ENCODE measurements at regions not wholly inside any gene's neighbourhood (a gene's known extent, or its start where the extent isn't known, plus 50 kb on each side); places are given as distances from the start of the nearest gene placed in this dataset.

DNA sequence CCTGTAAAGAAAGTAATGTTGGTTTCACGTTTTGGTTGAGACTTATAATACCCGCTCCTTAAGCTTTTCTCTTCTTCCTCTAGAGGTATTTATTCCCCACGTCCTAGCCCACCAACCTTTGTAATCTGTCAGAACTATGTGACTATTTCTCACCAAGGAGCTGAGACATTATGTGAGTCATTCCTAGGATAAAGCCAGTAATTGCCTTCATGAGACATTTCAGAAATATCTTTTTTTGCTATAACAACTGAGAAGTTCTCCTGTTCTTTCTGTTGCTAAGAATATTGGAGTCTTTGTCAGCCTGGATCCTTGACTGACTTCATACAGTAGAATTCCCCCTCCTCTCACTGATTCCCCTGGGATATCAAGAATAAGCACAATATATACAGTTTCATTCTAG lies 1497.0 kb upstream of the TENM4 start:
- TF ChIP-seq POLR2A (IDR thresholded peaks at IDR 0.05; ENCODE audit: low read depth, low read length) (no peak), ZNF384 (IDR thresholded peaks at IDR 0.05; ENCODE audit: borderline replicate concordance, low read depth, low read length) (no peak), SMC3 (IDR thresholded peaks at IDR 0.05; ENCODE audit: borderline replicate concordance, low read length) (no peak), ZNF622 (IDR thresholded peaks at IDR 0.05) (no peak), CHD2 (IDR thresholded peaks at IDR 0.05; ENCODE audit: borderline replicate concordance, low read depth, low read length) (no peak), CBX5 (IDR thresholded peaks at IDR 0.05; ENCODE audit: low read depth) (no peak), POLR2AphosphoS5 (IDR thresholded peaks at IDR 0.05; ENCODE audit: low read length) (no peak)
- TF ChIP-seq, protein P1, sequence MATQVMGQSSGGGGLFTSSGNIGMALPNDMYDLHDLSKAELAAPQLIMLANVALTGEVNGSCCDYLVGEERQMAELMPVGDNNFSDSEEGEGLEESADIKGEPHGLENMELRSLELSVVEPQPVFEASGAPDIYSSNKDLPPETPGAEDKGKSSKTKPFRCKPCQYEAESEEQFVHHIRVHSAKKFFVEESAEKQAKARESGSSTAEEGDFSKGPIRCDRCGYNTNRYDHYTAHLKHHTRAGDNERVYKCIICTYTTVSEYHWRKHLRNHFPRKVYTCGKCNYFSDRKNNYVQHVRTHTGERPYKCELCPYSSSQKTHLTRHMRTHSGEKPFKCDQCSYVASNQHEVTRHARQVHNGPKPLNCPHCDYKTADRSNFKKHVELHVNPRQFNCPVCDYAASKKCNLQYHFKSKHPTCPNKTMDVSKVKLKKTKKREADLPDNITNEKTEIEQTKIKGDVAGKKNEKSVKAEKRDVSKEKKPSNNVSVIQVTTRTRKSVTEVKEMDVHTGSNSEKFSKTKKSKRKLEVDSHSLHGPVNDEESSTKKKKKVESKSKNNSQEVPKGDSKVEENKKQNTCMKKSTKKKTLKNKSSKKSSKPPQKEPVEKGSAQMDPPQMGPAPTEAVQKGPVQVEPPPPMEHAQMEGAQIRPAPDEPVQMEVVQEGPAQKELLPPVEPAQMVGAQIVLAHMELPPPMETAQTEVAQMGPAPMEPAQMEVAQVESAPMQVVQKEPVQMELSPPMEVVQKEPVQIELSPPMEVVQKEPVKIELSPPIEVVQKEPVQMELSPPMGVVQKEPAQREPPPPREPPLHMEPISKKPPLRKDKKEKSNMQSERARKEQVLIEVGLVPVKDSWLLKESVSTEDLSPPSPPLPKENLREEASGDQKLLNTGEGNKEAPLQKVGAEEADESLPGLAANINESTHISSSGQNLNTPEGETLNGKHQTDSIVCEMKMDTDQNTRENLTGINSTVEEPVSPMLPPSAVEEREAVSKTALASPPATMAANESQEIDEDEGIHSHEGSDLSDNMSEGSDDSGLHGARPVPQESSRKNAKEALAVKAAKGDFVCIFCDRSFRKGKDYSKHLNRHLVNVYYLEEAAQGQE (IDR thresholded peaks at IDR 0.05; ENCODE audit: low read depth, low read length) = no peak
- TF ChIP-seq, protein P2, sequence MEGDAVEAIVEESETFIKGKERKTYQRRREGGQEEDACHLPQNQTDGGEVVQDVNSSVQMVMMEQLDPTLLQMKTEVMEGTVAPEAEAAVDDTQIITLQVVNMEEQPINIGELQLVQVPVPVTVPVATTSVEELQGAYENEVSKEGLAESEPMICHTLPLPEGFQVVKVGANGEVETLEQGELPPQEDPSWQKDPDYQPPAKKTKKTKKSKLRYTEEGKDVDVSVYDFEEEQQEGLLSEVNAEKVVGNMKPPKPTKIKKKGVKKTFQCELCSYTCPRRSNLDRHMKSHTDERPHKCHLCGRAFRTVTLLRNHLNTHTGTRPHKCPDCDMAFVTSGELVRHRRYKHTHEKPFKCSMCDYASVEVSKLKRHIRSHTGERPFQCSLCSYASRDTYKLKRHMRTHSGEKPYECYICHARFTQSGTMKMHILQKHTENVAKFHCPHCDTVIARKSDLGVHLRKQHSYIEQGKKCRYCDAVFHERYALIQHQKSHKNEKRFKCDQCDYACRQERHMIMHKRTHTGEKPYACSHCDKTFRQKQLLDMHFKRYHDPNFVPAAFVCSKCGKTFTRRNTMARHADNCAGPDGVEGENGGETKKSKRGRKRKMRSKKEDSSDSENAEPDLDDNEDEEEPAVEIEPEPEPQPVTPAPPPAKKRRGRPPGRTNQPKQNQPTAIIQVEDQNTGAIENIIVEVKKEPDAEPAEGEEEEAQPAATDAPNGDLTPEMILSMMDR (IDR thresholded peaks at IDR 0.05 in 2 of 3, conservative IDR thresholded peaks at IDR 0.05 in 1 of 3; ENCODE audit: control insufficient read depth in 2 of 3, extremely low read depth in 1 of 3, insufficient read depth in 1 of 3, low read depth in 3 of 3, low read length in 3 of 3) = no peak
